Right lobe of liver (tissue), 4 donors: ENCODE measurements at regions not wholly inside any gene's neighbourhood (a gene's known extent, or its start where the extent isn't known, plus 50 kb on each side); places are given as distances from the start of the nearest gene placed in this dataset.

ENCODE experiments used
- POLR2A ChIP-seq: fragments of 450-650 bp; IDR thresholded peaks from one replicate; pipeline ENCODE4 v1.6.1; 2017; ENCODE audit warnings: antibody characterized with exemption, mild to moderate bottlenecking
- TF ChIP-seq, protein P1 (sequence below), 4 donors: fragments of 200-600 bp in 3 of 4; fragments of 450-650 bp in 1 of 4; IDR thresholded peaks; one replicate each; pipeline versions ENCODE4 v1.5.1 to v1.8.0; 2016 to 2022; ENCODE audit warnings: antibody characterized with exemption in 4 of 4, mild to moderate bottlenecking in 2 of 4
- donor health status: DM: no; HTN: no; CAD: no.
- donor health status: DM: no; HTN: no; CAD: no.
- donor health status: DM: no; HTN: yes; CAD: no.

DNA sequence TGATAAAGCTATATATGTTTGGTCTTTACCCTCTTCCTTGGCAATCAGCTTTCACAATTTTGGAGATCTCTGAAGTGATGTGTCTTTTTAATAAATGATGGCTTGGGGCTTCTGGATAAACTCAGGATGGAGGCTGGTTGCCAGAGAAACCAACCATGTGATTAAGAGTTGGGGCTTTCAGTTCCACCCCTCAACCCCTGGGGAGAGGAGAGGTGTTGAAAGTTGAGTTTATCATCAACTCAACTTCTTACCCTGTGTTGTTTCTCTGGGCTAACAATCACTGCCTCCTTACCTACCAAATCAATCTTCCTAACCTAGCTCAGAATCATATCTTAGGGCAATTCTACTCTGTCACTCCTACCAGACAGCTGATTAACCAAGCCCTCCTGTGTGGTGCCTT is 735.8 kb downstream of the ZPLD1 start:
- TF ChIP-seq, protein P1, sequence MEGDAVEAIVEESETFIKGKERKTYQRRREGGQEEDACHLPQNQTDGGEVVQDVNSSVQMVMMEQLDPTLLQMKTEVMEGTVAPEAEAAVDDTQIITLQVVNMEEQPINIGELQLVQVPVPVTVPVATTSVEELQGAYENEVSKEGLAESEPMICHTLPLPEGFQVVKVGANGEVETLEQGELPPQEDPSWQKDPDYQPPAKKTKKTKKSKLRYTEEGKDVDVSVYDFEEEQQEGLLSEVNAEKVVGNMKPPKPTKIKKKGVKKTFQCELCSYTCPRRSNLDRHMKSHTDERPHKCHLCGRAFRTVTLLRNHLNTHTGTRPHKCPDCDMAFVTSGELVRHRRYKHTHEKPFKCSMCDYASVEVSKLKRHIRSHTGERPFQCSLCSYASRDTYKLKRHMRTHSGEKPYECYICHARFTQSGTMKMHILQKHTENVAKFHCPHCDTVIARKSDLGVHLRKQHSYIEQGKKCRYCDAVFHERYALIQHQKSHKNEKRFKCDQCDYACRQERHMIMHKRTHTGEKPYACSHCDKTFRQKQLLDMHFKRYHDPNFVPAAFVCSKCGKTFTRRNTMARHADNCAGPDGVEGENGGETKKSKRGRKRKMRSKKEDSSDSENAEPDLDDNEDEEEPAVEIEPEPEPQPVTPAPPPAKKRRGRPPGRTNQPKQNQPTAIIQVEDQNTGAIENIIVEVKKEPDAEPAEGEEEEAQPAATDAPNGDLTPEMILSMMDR (IDR thresholded peaks at IDR 0.05): no peak
- TF ChIP-seq POLR2A: no peak
